ENCODE measurements at regions not wholly inside any gene's neighbourhood (a gene's known extent, or its start where the extent isn't known, plus 50 kb on each side); places are given as distances from the start of the nearest gene placed in this dataset.

GRCh38 chr20:11034025-11034424, 360.2 kb upstream of the JAG1 start:
- Histone ChIP-seq H3K18ac (ENCODE audit: extremely low read depth, low read length) (no peak overlapping the region), H2BK12ac (ENCODE audit: low read depth, low read length) (no peak overlapping the region), H2AFZ (ENCODE audit: low read length) (no peak overlapping the region), H4K5ac (ENCODE audit: insufficient read length, low read depth, low read length) (no peak overlapping the region), H3K27me3 (replicated peaks in 1 of 4; ENCODE audit: control insufficient read depth in 3 of 4, extremely low read depth in 1 of 4, insufficient read depth in 3 of 4, low read length in 3 of 4) (no peaks in the 10 kb centered on the region), H4K91ac (replicated peaks; ENCODE audit: insufficient read length, low read length) (no peak overlapping the region), H3K23me2 (ENCODE audit: low read depth, low read length) (peaks cover 7% of the 10 kb centered on the region; the same call in 1 of the 2 replicates), H4K8ac (ENCODE audit: extremely low read depth, insufficient read depth, low read length) (no peak overlapping the region), H3K4me2 (ENCODE audit: insufficient read depth in 1 of 2, low read depth in 2 of 2, low read length in 2 of 2) (no peak overlapping the region), H3K36me3 (ENCODE audit: control insufficient read depth in 2 of 4, insufficient read depth in 4 of 4, low read length in 3 of 4) (no peaks in the 10 kb centered on the region), H3K4ac (replicated peaks; ENCODE audit: insufficient read length, low read depth, low read length) (no peak overlapping the region), H2BK5ac (ENCODE audit: low read depth, low read length) (no peak overlapping the region), H3K14ac (ENCODE audit: insufficient read length) (no peak overlapping the region), H3K79me1 (ENCODE audit: low read depth, low read length) (no peaks in the 10 kb centered on the region), H4K20me1 (replicated peaks in 1 of 2; ENCODE audit: control insufficient read depth in 1 of 2, insufficient read depth in 2 of 2, low read length in 2 of 2) (no peaks in the 10 kb centered on the region), H3K9me3 (ENCODE audit: insufficient read depth in 2 of 2, low read depth in 1 of 2, low read length in 1 of 2) (no peaks in the 10 kb centered on the region), H3K56ac (replicated peaks; ENCODE audit: insufficient read length, low read depth, low read length) (no peak overlapping the region), H3K4me3 (ENCODE audit: extremely low read depth in 1 of 4, insufficient read depth in 2 of 4, low read depth in 3 of 4, low read length in 4 of 4) (no peak overlapping the region), H2AK5ac (ENCODE audit: low read depth, low read length) (no peak overlapping the region), H3K23ac (ENCODE audit: insufficient read length) (no peak overlapping the region), H3K27ac (ENCODE audit: low read depth, low read length) (no peak overlapping the region), H3K79me2 (ENCODE audit: control insufficient read depth in 1 of 2, insufficient read depth in 2 of 2, low read length in 2 of 2) (no peaks in the 10 kb centered on the region), H3K4me1 (replicated peaks in 1 of 4; ENCODE audit: control insufficient read depth in 3 of 4, insufficient read depth in 4 of 4, low read length in 3 of 4) (no peaks in the 10 kb centered on the region), H2BK20ac (ENCODE audit: low read length) (no peak overlapping the region), H2BK15ac (ENCODE audit: low read length) (no peak overlapping the region), H3K9ac (replicated peaks in 1 of 4; ENCODE audit: extremely low read depth in 1 of 4, low read depth in 3 of 4, low read length in 3 of 4) (no peak overlapping the region), H2BK120ac (replicated peaks; ENCODE audit: low read depth, low read length) (no peak overlapping the region)
- no peak for TF ChIP-seq EZH2 (IDR thresholded peaks at IDR 0.05; ENCODE audit: low read depth, low read length, severe bottlenecking)
- TF ChIP-seq BACH1 (IDR thresholded peaks at IDR 0.05; ENCODE audit: low read length), result no peak
- TF ChIP-seq SP1 (IDR thresholded peaks at IDR 0.05; ENCODE audit: low read depth, low read length), result no peak
- TF ChIP-seq RNF2 (IDR thresholded peaks at IDR 0.05; ENCODE audit: borderline replicate concordance, low read depth, low read length, missing control alignments, poor library complexity, severe bottlenecking), result no peak
- 90% methylated on average over 3 of the region's 3 CpGs; no CpG with 5 or more reads in 1 of the 2 experiments for WGBS, 2 experiments (ENCODE audit: extremely low coverage in 1 of 2, insufficient coverage in 1 of 2, insufficient read length in 1 of 2, insufficient replicate concordance in 2 of 2, low coverage in 1 of 2, low lambda C conversion rate in 2 of 2, missing lambda C conversion rate in 1 of 2)
- DNase-seq (ENCODE audit: low read depth in 1 of 2, low spot score in 2 of 2) (no peak), FAIRE-seq (no peak)
- POLR2A ChIA-PET (ENCODE audit: partially characterized antibody), result no interaction called here
- CTCF ChIA-PET (ENCODE audit: partially characterized antibody), result interaction anchor here (1.2 to 1.4 kb wide), 2 partner anchors 172 to 340 kb away, joined by 3 read pairs; no protein-coding TSS in a partner anchor

All from H1 (cell line).